ENCODE measurements at regions not wholly inside any gene's neighbourhood (a gene's known extent, or its start where the extent isn't known, plus 50 kb on each side); places are given as distances from the start of the nearest gene placed in this dataset.
"Not testable (repeated sequence)": the region's sequence is repeated elsewhere in the genome, so short reads cannot be mapped to it uniquely, and the experiment has no call there.

GRCh38 chrX:51159378-51159777 is 173.2 kb upstream of the NUDT10 start:
- TF ChIP-seq CTCF (IDR thresholded peaks at IDR 0.05; ENCODE audit: insufficient read depth, low read length, poor library complexity, severe bottlenecking); EZH2phosphoT487 (conservative IDR thresholded peaks at IDR 0.05; ENCODE audit: low read length): not testable (repeated sequence)

Measured in SU-DHL-6 (cell line).